ENCODE measurements at regions not wholly inside any gene's neighbourhood (a gene's known extent, or its start where the extent isn't known, plus 50 kb on each side); places are given as distances from the start of the nearest gene placed in this dataset.

DNA sequence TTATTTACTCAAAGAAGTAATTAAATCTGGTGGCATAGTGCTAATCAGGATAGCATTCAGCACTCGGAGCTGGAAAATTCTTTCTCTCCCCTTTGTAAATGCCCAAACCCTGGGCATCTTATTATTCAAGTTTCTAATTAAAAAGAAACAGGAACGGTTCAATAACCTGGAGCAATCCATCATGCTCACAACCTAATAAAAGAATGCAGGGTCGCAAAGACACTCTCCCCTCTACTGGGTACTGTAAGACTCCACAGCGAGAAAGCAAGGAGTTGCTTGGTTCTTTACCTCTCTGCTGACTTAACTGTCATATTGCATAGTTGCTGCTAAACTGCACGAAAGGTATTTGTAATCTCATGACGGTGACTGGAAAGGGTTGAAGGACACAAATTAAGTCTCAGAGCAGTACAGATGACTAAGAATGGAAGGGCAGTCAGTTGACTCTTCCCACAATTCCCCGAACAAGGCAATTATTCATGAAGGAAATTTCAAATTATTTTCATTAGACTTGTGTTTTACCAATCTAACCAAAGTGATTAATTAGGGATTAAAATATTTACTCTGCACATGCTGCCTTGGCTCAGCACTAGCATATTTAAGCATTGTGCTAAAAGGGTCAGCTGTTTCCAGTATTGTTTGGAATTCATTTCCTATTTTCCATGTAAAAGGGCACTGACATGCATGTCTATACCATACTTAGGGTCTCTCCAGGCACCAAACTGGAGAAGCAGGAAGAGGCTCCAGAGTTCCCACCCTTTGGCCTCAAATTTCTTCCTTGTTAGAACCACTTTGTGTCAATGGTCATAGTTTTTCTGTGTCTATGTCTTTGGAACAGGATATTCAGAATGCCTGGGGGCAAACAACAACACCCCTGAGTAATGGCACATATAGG lies 182.2 kb downstream of the EXOC5 start:
- TF ChIP-seq CTCF (IDR thresholded peaks at IDR 0.05) (no peak), TCF7L2 (IDR thresholded peaks at IDR 0.05; ENCODE audit: low read depth, low read length) (no peak), POLR2AphosphoS5 (IDR thresholded peaks at IDR 0.05; ENCODE audit: low read depth, low read length) (no peak), SIN3A (IDR thresholded peaks at IDR 0.05; ENCODE audit: borderline replicate concordance, insufficient read depth, low read depth, low read length) (no peak)
- TF ChIP-seq, protein P1, sequence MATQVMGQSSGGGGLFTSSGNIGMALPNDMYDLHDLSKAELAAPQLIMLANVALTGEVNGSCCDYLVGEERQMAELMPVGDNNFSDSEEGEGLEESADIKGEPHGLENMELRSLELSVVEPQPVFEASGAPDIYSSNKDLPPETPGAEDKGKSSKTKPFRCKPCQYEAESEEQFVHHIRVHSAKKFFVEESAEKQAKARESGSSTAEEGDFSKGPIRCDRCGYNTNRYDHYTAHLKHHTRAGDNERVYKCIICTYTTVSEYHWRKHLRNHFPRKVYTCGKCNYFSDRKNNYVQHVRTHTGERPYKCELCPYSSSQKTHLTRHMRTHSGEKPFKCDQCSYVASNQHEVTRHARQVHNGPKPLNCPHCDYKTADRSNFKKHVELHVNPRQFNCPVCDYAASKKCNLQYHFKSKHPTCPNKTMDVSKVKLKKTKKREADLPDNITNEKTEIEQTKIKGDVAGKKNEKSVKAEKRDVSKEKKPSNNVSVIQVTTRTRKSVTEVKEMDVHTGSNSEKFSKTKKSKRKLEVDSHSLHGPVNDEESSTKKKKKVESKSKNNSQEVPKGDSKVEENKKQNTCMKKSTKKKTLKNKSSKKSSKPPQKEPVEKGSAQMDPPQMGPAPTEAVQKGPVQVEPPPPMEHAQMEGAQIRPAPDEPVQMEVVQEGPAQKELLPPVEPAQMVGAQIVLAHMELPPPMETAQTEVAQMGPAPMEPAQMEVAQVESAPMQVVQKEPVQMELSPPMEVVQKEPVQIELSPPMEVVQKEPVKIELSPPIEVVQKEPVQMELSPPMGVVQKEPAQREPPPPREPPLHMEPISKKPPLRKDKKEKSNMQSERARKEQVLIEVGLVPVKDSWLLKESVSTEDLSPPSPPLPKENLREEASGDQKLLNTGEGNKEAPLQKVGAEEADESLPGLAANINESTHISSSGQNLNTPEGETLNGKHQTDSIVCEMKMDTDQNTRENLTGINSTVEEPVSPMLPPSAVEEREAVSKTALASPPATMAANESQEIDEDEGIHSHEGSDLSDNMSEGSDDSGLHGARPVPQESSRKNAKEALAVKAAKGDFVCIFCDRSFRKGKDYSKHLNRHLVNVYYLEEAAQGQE (IDR thresholded peaks at IDR 0.05; ENCODE audit: insufficient read depth in 1 of 2, low read depth in 2 of 2, low read length in 1 of 2), result no peak
